ENCODE measurements at regions not wholly inside any gene's neighbourhood (a gene's known extent, or its start where the extent isn't known, plus 50 kb on each side); places are given as distances from the start of the nearest gene placed in this dataset.
"Not testable (repeated sequence)": the region's sequence is repeated elsewhere in the genome, so short reads cannot be mapped to it uniquely, and the experiment has no call there.

DNA sequence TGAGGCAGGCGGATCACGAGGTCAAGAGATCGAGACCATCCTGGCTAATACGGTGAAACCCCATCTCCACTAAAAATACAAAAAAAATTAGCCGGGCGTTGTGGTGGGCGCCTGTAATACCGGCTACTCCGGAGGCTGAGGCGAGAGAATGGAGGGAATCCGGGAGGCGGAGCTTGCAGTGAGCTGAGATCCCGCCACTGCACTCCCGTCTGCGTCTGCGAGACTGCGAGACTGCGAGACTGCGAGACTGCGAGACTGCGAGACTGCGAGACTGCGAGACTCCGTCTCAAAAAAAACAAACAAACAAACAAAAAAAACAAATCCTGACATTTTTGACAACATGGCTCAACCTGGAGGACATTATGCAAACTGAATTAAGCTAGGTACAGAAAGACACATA lies 1606.2 kb downstream of the STIM2 start:
- TF ChIP-seq, protein P1, sequence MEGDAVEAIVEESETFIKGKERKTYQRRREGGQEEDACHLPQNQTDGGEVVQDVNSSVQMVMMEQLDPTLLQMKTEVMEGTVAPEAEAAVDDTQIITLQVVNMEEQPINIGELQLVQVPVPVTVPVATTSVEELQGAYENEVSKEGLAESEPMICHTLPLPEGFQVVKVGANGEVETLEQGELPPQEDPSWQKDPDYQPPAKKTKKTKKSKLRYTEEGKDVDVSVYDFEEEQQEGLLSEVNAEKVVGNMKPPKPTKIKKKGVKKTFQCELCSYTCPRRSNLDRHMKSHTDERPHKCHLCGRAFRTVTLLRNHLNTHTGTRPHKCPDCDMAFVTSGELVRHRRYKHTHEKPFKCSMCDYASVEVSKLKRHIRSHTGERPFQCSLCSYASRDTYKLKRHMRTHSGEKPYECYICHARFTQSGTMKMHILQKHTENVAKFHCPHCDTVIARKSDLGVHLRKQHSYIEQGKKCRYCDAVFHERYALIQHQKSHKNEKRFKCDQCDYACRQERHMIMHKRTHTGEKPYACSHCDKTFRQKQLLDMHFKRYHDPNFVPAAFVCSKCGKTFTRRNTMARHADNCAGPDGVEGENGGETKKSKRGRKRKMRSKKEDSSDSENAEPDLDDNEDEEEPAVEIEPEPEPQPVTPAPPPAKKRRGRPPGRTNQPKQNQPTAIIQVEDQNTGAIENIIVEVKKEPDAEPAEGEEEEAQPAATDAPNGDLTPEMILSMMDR (IDR thresholded peaks at IDR 0.05), result not testable (repeated sequence)
- not testable (repeated sequence) for TF ChIP-seq TAF1 (IDR thresholded peaks at IDR 0.05; ENCODE audit: borderline replicate concordance, low read depth, low read length)
- TF ChIP-seq, protein P2, sequence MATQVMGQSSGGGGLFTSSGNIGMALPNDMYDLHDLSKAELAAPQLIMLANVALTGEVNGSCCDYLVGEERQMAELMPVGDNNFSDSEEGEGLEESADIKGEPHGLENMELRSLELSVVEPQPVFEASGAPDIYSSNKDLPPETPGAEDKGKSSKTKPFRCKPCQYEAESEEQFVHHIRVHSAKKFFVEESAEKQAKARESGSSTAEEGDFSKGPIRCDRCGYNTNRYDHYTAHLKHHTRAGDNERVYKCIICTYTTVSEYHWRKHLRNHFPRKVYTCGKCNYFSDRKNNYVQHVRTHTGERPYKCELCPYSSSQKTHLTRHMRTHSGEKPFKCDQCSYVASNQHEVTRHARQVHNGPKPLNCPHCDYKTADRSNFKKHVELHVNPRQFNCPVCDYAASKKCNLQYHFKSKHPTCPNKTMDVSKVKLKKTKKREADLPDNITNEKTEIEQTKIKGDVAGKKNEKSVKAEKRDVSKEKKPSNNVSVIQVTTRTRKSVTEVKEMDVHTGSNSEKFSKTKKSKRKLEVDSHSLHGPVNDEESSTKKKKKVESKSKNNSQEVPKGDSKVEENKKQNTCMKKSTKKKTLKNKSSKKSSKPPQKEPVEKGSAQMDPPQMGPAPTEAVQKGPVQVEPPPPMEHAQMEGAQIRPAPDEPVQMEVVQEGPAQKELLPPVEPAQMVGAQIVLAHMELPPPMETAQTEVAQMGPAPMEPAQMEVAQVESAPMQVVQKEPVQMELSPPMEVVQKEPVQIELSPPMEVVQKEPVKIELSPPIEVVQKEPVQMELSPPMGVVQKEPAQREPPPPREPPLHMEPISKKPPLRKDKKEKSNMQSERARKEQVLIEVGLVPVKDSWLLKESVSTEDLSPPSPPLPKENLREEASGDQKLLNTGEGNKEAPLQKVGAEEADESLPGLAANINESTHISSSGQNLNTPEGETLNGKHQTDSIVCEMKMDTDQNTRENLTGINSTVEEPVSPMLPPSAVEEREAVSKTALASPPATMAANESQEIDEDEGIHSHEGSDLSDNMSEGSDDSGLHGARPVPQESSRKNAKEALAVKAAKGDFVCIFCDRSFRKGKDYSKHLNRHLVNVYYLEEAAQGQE (IDR thresholded peaks at IDR 0.05; ENCODE audit: low read depth, low read length), result not testable (repeated sequence)
- TF ChIP-seq, protein P3, sequence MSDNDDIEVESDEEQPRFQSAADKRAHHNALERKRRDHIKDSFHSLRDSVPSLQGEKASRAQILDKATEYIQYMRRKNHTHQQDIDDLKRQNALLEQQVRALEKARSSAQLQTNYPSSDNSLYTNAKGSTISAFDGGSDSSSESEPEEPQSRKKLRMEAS (IDR thresholded peaks at IDR 0.05; ENCODE audit: low read depth), result not testable (repeated sequence)

Data from SK-N-SH (cell line).